IMR-90 (cell line): ENCODE measurements at regions not wholly inside any gene's neighbourhood (a gene's known extent, or its start where the extent isn't known, plus 50 kb on each side); places are given as distances from the start of the nearest gene placed in this dataset.

Experiments
- ATAC-seq: fragments of 200-7000 bp; cut with Tn5 transposase; 2 replicates; pipeline ENCODE4 v1.9.1; 2020; ENCODE audit warnings: low read depth, mild to moderate bottlenecking, moderate library complexity
- BruUV-seq: library from RNA; stranded (reverse); fragments of 400-500 nt; replicated peaks from 2 replicates; lab custom pipeline; 2021; lab: Mats Ljungman, UMichigan
- CTCF ChIA-PET: fragments of 300-600 bp; formaldehyde crosslinking; extraction: SDS; loops from one replicate; lab custom pipeline; 2021; ENCODE audit warnings: antibody characterized with exemption; lab: Yijun Ruan, JAX
- POLR2A ChIA-PET: fragments of 300-600 bp; sonication (Branson Sonifier 250); formaldehyde crosslinking; loops from one replicate; lab custom pipeline; 2022; ENCODE audit warnings: antibody characterized with exemption; ENCODE audit not compliant: unreplicated experiment; lab: Charles Lee
- DNase-seq: peaks from one replicate; pipeline ENCODE4 v3.0.0; 2013
- H2AFZ ChIP-seq: replicated peaks from 2 replicates; pipeline ENCODE3; 2013; ENCODE audit warnings: low read length, mild to moderate bottlenecking; ENCODE audit not compliant: poor library complexity
- H2AK5ac ChIP-seq: 2 replicates; pipeline ENCODE4 v1.6.1; 2013; ENCODE audit warnings: low read depth, low read length, inconsistent platforms
- H2AK9ac ChIP-seq: replicated peaks from 2 replicates; pipeline ENCODE3; 2013; ENCODE audit warnings: mild to moderate bottlenecking, low read depth, low read length, moderate library complexity; ENCODE audit not compliant: poor library complexity
- H2BK120ac ChIP-seq: 2 replicates; pipeline ENCODE4 v1.6.1; 2013; ENCODE audit warnings: low read depth, low read length, inconsistent platforms
- H2BK15ac ChIP-seq: 3 replicates; pipeline ENCODE4 v1.6.1; 2013; ENCODE audit warnings: low read depth, low read length, inconsistent platforms
- H2BK20ac ChIP-seq: 2 replicates; pipeline ENCODE4 v1.6.1; 2013; ENCODE audit warnings: low read depth, mild to moderate bottlenecking, inconsistent platforms, low read length, moderate library complexity
- H2BK5ac ChIP-seq: 2 replicates; pipeline ENCODE4 v1.6.1; 2013; ENCODE audit warnings: mild to moderate bottlenecking, low read depth, low read length, inconsistent platforms; ENCODE audit not compliant: poor library complexity, severe bottlenecking
- H3K14ac ChIP-seq: replicated peaks from 2 replicates; pipeline ENCODE4 v1.6.1; 2013; ENCODE audit warnings: low read depth, low read length, inconsistent platforms
- H3K18ac ChIP-seq: 2 replicates; pipeline ENCODE4 v1.6.1; 2013; ENCODE audit warnings: low read depth, low read length, control low read depth
- H3K23ac ChIP-seq: 2 replicates; pipeline ENCODE4 v1.6.1; 2013; ENCODE audit warnings: low read depth, low read length, inconsistent platforms
- H3K27ac ChIP-seq: 2 replicates; pipeline ENCODE4 v1.5.1; 2013; ENCODE audit warnings: mild to moderate bottlenecking, control low read depth, low read length; ENCODE audit not compliant: insufficient read depth
- H3K27me3 ChIP-seq: 2 replicates; pipeline ENCODE4 v1.6.1; 2013; ENCODE audit warnings: low read length; ENCODE audit not compliant: control insufficient read depth, insufficient read depth
- H3K36me3 ChIP-seq: 2 replicates; pipeline ENCODE4 v1.6.1; 2013; ENCODE audit warnings: low read length, mixed read lengths; ENCODE audit not compliant: control insufficient read depth, insufficient read depth
- H3K4ac ChIP-seq: 2 replicates; pipeline ENCODE4 v1.6.1; 2013; ENCODE audit warnings: low read depth, low read length, inconsistent platforms
- H3K4me1 ChIP-seq: 2 replicates; pipeline ENCODE4 v1.6.1; 2013; ENCODE audit warnings: low read length, mixed read lengths; ENCODE audit not compliant: control insufficient read depth, insufficient read depth
- H3K4me2 ChIP-seq: 2 replicates; pipeline ENCODE4 v1.6.1; 2013; ENCODE audit warnings: low read depth, mild to moderate bottlenecking, control low read depth, low read length, moderate library complexity
- H3K4me3 ChIP-seq: 2 replicates; pipeline ENCODE4 v1.5.1; 2013; ENCODE audit warnings: low read depth, mild to moderate bottlenecking, control low read depth, low read length, moderate library complexity; ENCODE audit not compliant: insufficient read depth
- H3K56ac ChIP-seq: 2 replicates; pipeline ENCODE4 v1.6.1; 2013; ENCODE audit warnings: low read length, inconsistent platforms; ENCODE audit not compliant: insufficient read depth; ENCODE audit errors: extremely low read depth
- H3K79me1 ChIP-seq, 2 experiments: 2 replicates each; pipeline ENCODE4 v1.6.1; 2013; ENCODE audit warnings: low read length in 2 of 2, inconsistent platforms in 1 of 2, low read depth in 1 of 2
- H3K9ac ChIP-seq: 2 replicates; pipeline ENCODE4 v1.6.1; 2013; ENCODE audit warnings: low read depth, low read length, control low read depth
- H3K9me1 ChIP-seq: 2 replicates; pipeline ENCODE4 v1.6.1; 2013; ENCODE audit warnings: low read length, inconsistent platforms; ENCODE audit not compliant: insufficient read depth
- H3K9me3 ChIP-seq: 2 replicates; pipeline ENCODE4 v1.6.1; 2013; ENCODE audit warnings: low read length; ENCODE audit not compliant: control insufficient read depth, insufficient read depth
- H4K20me1 ChIP-seq: 2 replicates; pipeline ENCODE4 v1.6.1; 2013; ENCODE audit warnings: low read length, inconsistent platforms; ENCODE audit not compliant: insufficient read depth
- H4K5ac ChIP-seq: 2 replicates; pipeline ENCODE4 v1.6.1; 2013; ENCODE audit warnings: mild to moderate bottlenecking, low read depth, low read length, control low read depth
- H4K8ac ChIP-seq, 2 experiments: 2 replicates each; pipeline ENCODE4 v1.6.1; 2013; ENCODE audit warnings: low read depth in 2 of 2, low read length in 2 of 2, control low read depth in 1 of 2, inconsistent platforms in 1 of 2
- H4K91ac ChIP-seq: 2 replicates; pipeline ENCODE4 v1.6.1; 2013; ENCODE audit warnings: low read depth, low read length, inconsistent platforms; ENCODE audit not compliant: insufficient read depth
- BHLHE40 ChIP-seq: fragments of 150-350 bp; IDR thresholded peaks from 2 replicates; pipeline ENCODE4 v1.6.1; 2016; ENCODE audit warnings: mild to moderate bottlenecking, low read depth, low read length
- CEBPB ChIP-seq: IDR thresholded peaks from 2 replicates; pipeline ENCODE4 v1.6.1; 2012; ENCODE audit warnings: low read depth, low read length, improper control_type of control experiment
- CHD1 ChIP-seq: IDR thresholded peaks from 2 replicates; pipeline ENCODE4 v1.6.1; 2012; ENCODE audit warnings: low read depth, low read length, improper control_type of control experiment
- FOS ChIP-seq: fragments of 150-350 bp; IDR thresholded peaks from 2 replicates; pipeline ENCODE4 v1.6.1; 2016; ENCODE audit warnings: low read depth, low read length
- MAZ ChIP-seq: IDR thresholded peaks from 2 replicates; pipeline ENCODE4 v1.6.1; 2012; ENCODE audit warnings: low read depth, mild to moderate bottlenecking, low read length, improper control_type of control experiment, moderate library complexity, borderline replicate concordance
- MXI1 ChIP-seq: IDR thresholded peaks from 2 replicates; pipeline ENCODE4 v1.6.1; 2012; ENCODE audit warnings: low read depth, mild to moderate bottlenecking, low read length, moderate library complexity, borderline replicate concordance
- NFE2L2 ChIP-seq: fragments of 150-350 bp; IDR thresholded peaks from 2 replicates; pipeline ENCODE4 v1.6.1; 2016; ENCODE audit warnings: low read depth, mild to moderate bottlenecking, low read length
- POLR2A ChIP-seq: IDR thresholded peaks from 2 replicates; pipeline ENCODE4 v1.6.1; 2012; ENCODE audit warnings: mild to moderate bottlenecking, low read depth, low read length
- RAD21 ChIP-seq: IDR thresholded peaks from 2 replicates; pipeline ENCODE4 v1.6.1; 2012; ENCODE audit warnings: low read length, improper control_type of control experiment
- RFX5 ChIP-seq: IDR thresholded peaks from 2 replicates; pipeline ENCODE4 v1.8.0; 2012; ENCODE audit warnings: low read depth, mild to moderate bottlenecking, low read length, moderate library complexity
- SMC3 ChIP-seq: fragments of 150-350 bp; IDR thresholded peaks from 2 replicates; pipeline ENCODE4 v1.6.1; 2016; ENCODE audit warnings: low read depth, mild to moderate bottlenecking, antibody characterized with exemption, low read length, moderate library complexity
- WGBS, 2 experiments: methylation state at CpG; one replicate each; pipeline versions ENCODE4 v1.1.5 to v1.1.7; 2013; ENCODE audit warnings: missing lambda C conversion rate in 2 of 2; ENCODE audit not compliant: insufficient read length in 1 of 2; ENCODE audit errors: extremely low coverage in 2 of 2; 5-methylcytosine and 5-hydroxymethylcytosine counted together
- dilution Hi-C: fragments of 300-500 bp; cut with HindIII; formaldehyde crosslinking; loops from one replicate; pipeline ENCODE4 v1.14.3; 2018; ENCODE audit warnings: low sequenced_read_pairs; ENCODE audit not compliant: unreplicated experiment
- in situ Hi-C: fragments of 300-500 bp; cut with MboI; formaldehyde crosslinking; loops from 3 replicates; pipeline ENCODE4 v1.14.3; 2019; ENCODE audit warnings: low sequenced_read_pairs, inconsistent platforms, mixed read lengths
- intact Hi-C: fragments of 100-400 bp; cut with micrococcal nuclease; formaldehyde crosslinking; loops from 2 replicates; pipeline ENCODE4 v1.10.0; 2022
- TF ChIP-seq, protein P1 (sequence below): fragments of 150-350 bp; IDR thresholded peaks from 2 replicates; pipeline ENCODE4 v1.6.1; 2016; ENCODE audit warnings: low read depth, mild to moderate bottlenecking, low read length, moderate library complexity, borderline replicate concordance
- TF ChIP-seq, protein P2 (sequence below): fragments of 150-350 bp; IDR thresholded peaks from 2 replicates; pipeline ENCODE4 v1.6.1; 2017; ENCODE audit warnings: mild to moderate bottlenecking, antibody characterized with exemption, low read length, low read depth
- TF ChIP-seq, protein P3 (sequence below): conservative IDR thresholded peaks from 2 replicates; pipeline ENCODE4 v1.5.1; 2012; ENCODE audit warnings: mild to moderate bottlenecking, low read depth, low read length, improper control_type of control experiment

DNA sequence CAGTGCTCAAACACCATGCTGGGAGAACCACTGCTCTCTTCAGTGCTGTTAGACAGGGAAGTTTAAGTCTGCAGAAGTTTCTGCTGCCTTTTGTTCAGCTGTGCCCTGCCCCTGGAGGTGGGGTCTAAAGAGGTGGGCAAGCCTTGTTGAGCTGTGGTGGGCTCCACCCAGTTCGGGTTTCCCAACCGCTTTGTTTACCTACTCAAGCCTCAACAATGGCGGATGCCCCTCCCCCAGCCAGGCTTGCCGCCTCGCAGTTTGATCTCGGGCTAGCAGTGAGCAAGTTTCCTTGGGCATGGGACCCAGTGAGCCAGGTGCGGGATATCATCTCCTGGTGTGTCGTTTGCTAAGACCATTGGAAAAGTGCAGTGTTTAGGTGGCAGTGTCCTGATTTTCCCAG lies 670.2 kb upstream of the ALCAM start:
- no peaks in the 10 kb centered on the region for H3K79me1 ChIP-seq
- H3K4me1 ChIP-seq, result no peaks in the 10 kb centered on the region
- no peak overlapping the region for H2AK5ac ChIP-seq
- no peak for DNase-seq
- no peak overlapping the region for H2AFZ ChIP-seq
- H4K8ac ChIP-seq, result no peak overlapping the region
- H3K14ac ChIP-seq, result no peak overlapping the region
- H3K4me3 ChIP-seq, result no peak overlapping the region
- POLR2A ChIA-PET, result no interaction called here
- no peak overlapping the region for H3K4ac ChIP-seq
- in situ Hi-C loops (no loop called here), intact Hi-C loops (no loop called here), dilution Hi-C loops (no loop called here)
- H2BK120ac ChIP-seq, result no peak overlapping the region
- TF ChIP-seq, protein P1, sequence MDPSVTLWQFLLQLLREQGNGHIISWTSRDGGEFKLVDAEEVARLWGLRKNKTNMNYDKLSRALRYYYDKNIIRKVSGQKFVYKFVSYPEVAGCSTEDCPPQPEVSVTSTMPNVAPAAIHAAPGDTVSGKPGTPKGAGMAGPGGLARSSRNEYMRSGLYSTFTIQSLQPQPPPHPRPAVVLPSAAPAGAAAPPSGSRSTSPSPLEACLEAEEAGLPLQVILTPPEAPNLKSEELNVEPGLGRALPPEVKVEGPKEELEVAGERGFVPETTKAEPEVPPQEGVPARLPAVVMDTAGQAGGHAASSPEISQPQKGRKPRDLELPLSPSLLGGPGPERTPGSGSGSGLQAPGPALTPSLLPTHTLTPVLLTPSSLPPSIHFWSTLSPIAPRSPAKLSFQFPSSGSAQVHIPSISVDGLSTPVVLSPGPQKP, result no peak
- TF ChIP-seq BHLHE40 (no peak), RFX5 (no peak), RAD21 (no peak), NFE2L2 (no peak), SMC3 (no peak), MAZ (no peak), POLR2A (no peak), CHD1 (no peak), MXI1 (no peak), CEBPB (no peak), FOS (no peak)
- TF ChIP-seq, protein P2, sequence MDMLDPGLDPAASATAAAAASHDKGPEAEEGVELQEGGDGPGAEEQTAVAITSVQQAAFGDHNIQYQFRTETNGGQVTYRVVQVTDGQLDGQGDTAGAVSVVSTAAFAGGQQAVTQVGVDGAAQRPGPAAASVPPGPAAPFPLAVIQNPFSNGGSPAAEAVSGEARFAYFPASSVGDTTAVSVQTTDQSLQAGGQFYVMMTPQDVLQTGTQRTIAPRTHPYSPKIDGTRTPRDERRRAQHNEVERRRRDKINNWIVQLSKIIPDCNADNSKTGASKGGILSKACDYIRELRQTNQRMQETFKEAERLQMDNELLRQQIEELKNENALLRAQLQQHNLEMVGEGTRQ, result no peak
- TF ChIP-seq, protein P3, sequence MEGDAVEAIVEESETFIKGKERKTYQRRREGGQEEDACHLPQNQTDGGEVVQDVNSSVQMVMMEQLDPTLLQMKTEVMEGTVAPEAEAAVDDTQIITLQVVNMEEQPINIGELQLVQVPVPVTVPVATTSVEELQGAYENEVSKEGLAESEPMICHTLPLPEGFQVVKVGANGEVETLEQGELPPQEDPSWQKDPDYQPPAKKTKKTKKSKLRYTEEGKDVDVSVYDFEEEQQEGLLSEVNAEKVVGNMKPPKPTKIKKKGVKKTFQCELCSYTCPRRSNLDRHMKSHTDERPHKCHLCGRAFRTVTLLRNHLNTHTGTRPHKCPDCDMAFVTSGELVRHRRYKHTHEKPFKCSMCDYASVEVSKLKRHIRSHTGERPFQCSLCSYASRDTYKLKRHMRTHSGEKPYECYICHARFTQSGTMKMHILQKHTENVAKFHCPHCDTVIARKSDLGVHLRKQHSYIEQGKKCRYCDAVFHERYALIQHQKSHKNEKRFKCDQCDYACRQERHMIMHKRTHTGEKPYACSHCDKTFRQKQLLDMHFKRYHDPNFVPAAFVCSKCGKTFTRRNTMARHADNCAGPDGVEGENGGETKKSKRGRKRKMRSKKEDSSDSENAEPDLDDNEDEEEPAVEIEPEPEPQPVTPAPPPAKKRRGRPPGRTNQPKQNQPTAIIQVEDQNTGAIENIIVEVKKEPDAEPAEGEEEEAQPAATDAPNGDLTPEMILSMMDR, result no peak
- H3K56ac ChIP-seq, result no peak overlapping the region
- CTCF ChIA-PET, result no interaction called here
- H3K4me2 ChIP-seq, result no peak overlapping the region
- no peak overlapping the region for H2BK20ac ChIP-seq
- no peak overlapping the region for H3K27ac ChIP-seq
- H2AK9ac ChIP-seq, result no peak overlapping the region
- H3K9ac ChIP-seq, result no peak overlapping the region
- no peak overlapping the region for H3K23ac ChIP-seq
- no peaks in the 10 kb centered on the region for H3K9me3 ChIP-seq
- no TSS peak for BruUV-seq
- no peaks in the 10 kb centered on the region for H4K20me1 ChIP-seq
- no peak overlapping the region for H4K5ac ChIP-seq
- no peak overlapping the region for H2BK15ac ChIP-seq
- no peak for ATAC-seq
- H3K9me1 ChIP-seq, result no peaks in the 10 kb centered on the region
- no peaks in the 10 kb centered on the region for H3K27me3 ChIP-seq
- no peak overlapping the region for H2BK5ac ChIP-seq
- no peak overlapping the region for H4K91ac ChIP-seq
- no CpG with 5 or more reads among the region's 8 CpGs for WGBS, 2 experiments
- H3K18ac ChIP-seq, result no peak overlapping the region
- no peaks in the 10 kb centered on the region for H3K36me3 ChIP-seq
